Thyroid gland (tissue), 4 donors: ENCODE measurements at regions not wholly inside any gene's neighbourhood (a gene's known extent, or its start where the extent isn't known, plus 50 kb on each side); places are given as distances from the start of the nearest gene placed in this dataset.

Experiments
- CTCF ChIP-seq, 6 experiments: fragments of 200-600 bp in 3 of 6; fragments of 450-650 bp in 3 of 6; sonication (generic) in 3 of 6; IDR thresholded peaks; one replicate each; pipeline ENCODE4 v1.5.1; 2016 to 2019; ENCODE audit warnings: antibody characterized with exemption in 6 of 6, mild to moderate bottlenecking in 2 of 6, inconsistent platforms in 1 of 6, moderate library complexity in 1 of 6
- POLR2A ChIP-seq, 2 donors: fragments of 450-650 bp; IDR thresholded peaks; one replicate each; pipeline ENCODE4 v1.6.1; 2017; ENCODE audit warnings: antibody characterized with exemption in 2 of 2, mild to moderate bottlenecking in 2 of 2, moderate library complexity in 1 of 2

GRCh38 chr2:139574371-139574770, 794.2 kb upstream of the NXPH2 start:
- TF ChIP-seq POLR2A (IDR thresholded peaks at IDR 0.05) (no peak), CTCF (IDR thresholded peaks at IDR 0.05) (no peak)
